ENCODE measurements at regions not wholly inside any gene's neighbourhood (a gene's known extent, or its start where the extent isn't known, plus 50 kb on each side); places are given as distances from the start of the nearest gene placed in this dataset.

DNA sequence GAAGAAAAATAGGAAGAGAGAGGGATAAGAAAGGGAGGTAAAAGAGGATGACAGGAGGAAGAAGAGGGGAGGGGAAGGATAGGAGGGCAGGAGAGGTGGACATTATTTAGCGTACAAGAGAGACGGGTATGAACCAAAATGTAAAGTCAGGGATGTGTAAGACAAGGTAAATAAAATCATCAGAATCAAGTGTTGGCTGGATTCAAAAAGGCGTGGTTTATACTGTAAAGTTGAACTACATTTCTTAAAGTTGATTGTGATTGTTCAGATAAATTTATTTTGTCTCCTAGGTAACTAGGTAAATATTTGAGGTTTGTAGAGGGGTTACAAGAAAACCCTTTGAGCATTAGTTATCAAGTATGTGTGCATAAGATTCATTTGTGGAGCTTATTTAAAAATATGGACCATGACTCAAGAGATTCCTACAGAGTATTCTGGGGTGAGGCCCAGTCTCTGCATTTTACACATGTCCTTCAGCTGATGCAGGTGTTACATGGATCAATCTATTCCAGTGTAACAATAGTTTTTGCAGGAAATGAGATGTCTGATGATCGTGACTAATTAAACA, 512.1 kb upstream of the MBL2 start:
- Histone ChIP-seq H3K9ac (ENCODE audit: low read depth, low read length) (no peak overlapping the region), H3K4me1 (ENCODE audit: insufficient read depth, low read length) (no peaks in the 10 kb centered on the region), H4K20me1 (ENCODE audit: insufficient read depth, low read length) (no peaks in the 10 kb centered on the region), H3K27ac (ENCODE audit: low read length) (no peak overlapping the region), H2AFZ (ENCODE audit: low read depth, low read length) (no peak overlapping the region), H3K36me3 (ENCODE audit: insufficient read depth, low read length) (no peaks in the 10 kb centered on the region), H3K4me2 (ENCODE audit: insufficient read depth, low read length) (no peak overlapping the region), H3K79me2 (ENCODE audit: insufficient read depth, low read length) (no peaks in the 10 kb centered on the region), H3K4me3 (ENCODE audit: low read depth in 1 of 2, low read length in 2 of 2) (no peak overlapping the region), H3K9me3 (ENCODE audit: insufficient read depth, low read length, severe bottlenecking) (no peaks in the 10 kb centered on the region), H3K27me3 (ENCODE audit: insufficient read depth, low read length, poor library complexity) (no peaks in the 10 kb centered on the region)
- DNase-seq: no peak
- no peak for ATAC-seq (ENCODE audit: insufficient read depth, low read depth)
- TF ChIP-seq, protein P1, sequence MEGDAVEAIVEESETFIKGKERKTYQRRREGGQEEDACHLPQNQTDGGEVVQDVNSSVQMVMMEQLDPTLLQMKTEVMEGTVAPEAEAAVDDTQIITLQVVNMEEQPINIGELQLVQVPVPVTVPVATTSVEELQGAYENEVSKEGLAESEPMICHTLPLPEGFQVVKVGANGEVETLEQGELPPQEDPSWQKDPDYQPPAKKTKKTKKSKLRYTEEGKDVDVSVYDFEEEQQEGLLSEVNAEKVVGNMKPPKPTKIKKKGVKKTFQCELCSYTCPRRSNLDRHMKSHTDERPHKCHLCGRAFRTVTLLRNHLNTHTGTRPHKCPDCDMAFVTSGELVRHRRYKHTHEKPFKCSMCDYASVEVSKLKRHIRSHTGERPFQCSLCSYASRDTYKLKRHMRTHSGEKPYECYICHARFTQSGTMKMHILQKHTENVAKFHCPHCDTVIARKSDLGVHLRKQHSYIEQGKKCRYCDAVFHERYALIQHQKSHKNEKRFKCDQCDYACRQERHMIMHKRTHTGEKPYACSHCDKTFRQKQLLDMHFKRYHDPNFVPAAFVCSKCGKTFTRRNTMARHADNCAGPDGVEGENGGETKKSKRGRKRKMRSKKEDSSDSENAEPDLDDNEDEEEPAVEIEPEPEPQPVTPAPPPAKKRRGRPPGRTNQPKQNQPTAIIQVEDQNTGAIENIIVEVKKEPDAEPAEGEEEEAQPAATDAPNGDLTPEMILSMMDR (IDR thresholded peaks at IDR 0.05; ENCODE audit: borderline replicate concordance, extremely low read depth, low read length, poor library complexity, severe bottlenecking): no peak
- TF ChIP-seq EZH2 (IDR thresholded peaks at IDR 0.05; ENCODE audit: borderline replicate concordance, low read depth, low read length, severe bottlenecking): no peak

- H2AFZ ChIP-seq (ENCODE audit: low read depth, low read length): no peak overlapping the region
- DNase-seq (no peak), ATAC-seq (ENCODE audit: insufficient read depth, low read depth) (no peak)
- no peaks in the 10 kb centered on the region for H3K36me3 ChIP-seq (ENCODE audit: insufficient read depth, low read length)
- H4K20me1 ChIP-seq (ENCODE audit: insufficient read depth, low read length): no peaks in the 10 kb centered on the region
- no peak overlapping the region for H3K27ac ChIP-seq (ENCODE audit: low read length)
- H3K9me3 ChIP-seq (ENCODE audit: insufficient read depth, low read length, severe bottlenecking): no peaks in the 10 kb centered on the region
- no peaks in the 10 kb centered on the region for H3K79me2 ChIP-seq (ENCODE audit: insufficient read depth, low read length)
- H3K4me1 ChIP-seq (ENCODE audit: insufficient read depth, low read length): no peaks in the 10 kb centered on the region
- no peaks in the 10 kb centered on the region for H3K27me3 ChIP-seq (ENCODE audit: insufficient read depth, low read length, poor library complexity)
- H3K4me3 ChIP-seq (ENCODE audit: low read depth in 1 of 2, low read length in 2 of 2): no peak overlapping the region
- no peak overlapping the region for H3K4me2 ChIP-seq (ENCODE audit: insufficient read depth, low read length)
- no peak for TF ChIP-seq EZH2 (IDR thresholded peaks at IDR 0.05; ENCODE audit: borderline replicate concordance, low read depth, low read length, severe bottlenecking)
- TF ChIP-seq, protein P1 (IDR thresholded peaks at IDR 0.05; ENCODE audit: borderline replicate concordance, extremely low read depth, low read length, poor library complexity, severe bottlenecking): no peak
- no peak overlapping the region for H3K9ac ChIP-seq (ENCODE audit: low read depth, low read length)
These were observed 504.2 kb upstream of the MBL2 start for GRCh38 chr10:53276797-53277196.

DNA sequence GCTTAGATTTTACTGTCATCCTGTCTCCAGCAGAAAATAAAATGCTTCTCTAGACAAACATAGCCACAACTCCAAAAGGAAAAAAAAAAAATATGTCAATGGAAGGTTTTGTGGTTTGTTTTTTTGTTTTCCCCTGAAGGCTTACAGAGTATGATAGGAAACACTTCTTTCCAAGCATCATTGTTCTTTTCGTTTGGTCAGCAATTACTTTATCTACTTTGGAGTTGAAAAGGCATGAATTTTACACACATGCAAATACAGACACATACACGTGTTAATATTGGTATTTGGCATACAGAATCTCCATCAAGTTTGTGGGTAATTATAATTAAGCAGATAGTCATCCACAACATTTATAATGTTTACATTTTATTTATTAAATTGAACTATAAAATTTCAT, 496.9 kb upstream of the MBL2 start:
- no peak overlapping the region for H2AFZ ChIP-seq (ENCODE audit: low read depth, low read length)
- no peak overlapping the region for H3K27ac ChIP-seq (ENCODE audit: low read length)
- TF ChIP-seq EZH2 (IDR thresholded peaks at IDR 0.05; ENCODE audit: borderline replicate concordance, low read depth, low read length, severe bottlenecking): no peak
- TF ChIP-seq, protein P1 (IDR thresholded peaks at IDR 0.05; ENCODE audit: borderline replicate concordance, extremely low read depth, low read length, poor library complexity, severe bottlenecking): no peak
- no peaks in the 10 kb centered on the region for H4K20me1 ChIP-seq (ENCODE audit: insufficient read depth, low read length)
- no peaks in the 10 kb centered on the region for H3K4me1 ChIP-seq (ENCODE audit: insufficient read depth, low read length)
- DNase-seq (no peak), ATAC-seq (ENCODE audit: insufficient read depth, low read depth) (no peak)
- H3K4me3 ChIP-seq (ENCODE audit: low read depth in 1 of 2, low read length in 2 of 2): no peak overlapping the region
- H3K4me2 ChIP-seq (ENCODE audit: insufficient read depth, low read length): no peak overlapping the region
- no peaks in the 10 kb centered on the region for H3K27me3 ChIP-seq (ENCODE audit: insufficient read depth, low read length, poor library complexity)
- H3K36me3 ChIP-seq (ENCODE audit: insufficient read depth, low read length): no peaks in the 10 kb centered on the region
- no peaks in the 10 kb centered on the region for H3K79me2 ChIP-seq (ENCODE audit: insufficient read depth, low read length)
- no peaks in the 10 kb centered on the region for H3K9me3 ChIP-seq (ENCODE audit: insufficient read depth, low read length, severe bottlenecking)
- H3K9ac ChIP-seq (ENCODE audit: low read depth, low read length): no peak overlapping the region

GRCh38 chr10:53260213-53260612, 487.6 kb upstream of the MBL2 start:
- H3K9me3 ChIP-seq (ENCODE audit: insufficient read depth, low read length, severe bottlenecking): no peaks in the 10 kb centered on the region
- TF ChIP-seq EZH2 (IDR thresholded peaks at IDR 0.05; ENCODE audit: borderline replicate concordance, low read depth, low read length, severe bottlenecking): no peak
- TF ChIP-seq, protein P1 (IDR thresholded peaks at IDR 0.05; ENCODE audit: borderline replicate concordance, extremely low read depth, low read length, poor library complexity, severe bottlenecking): no peak
- no peak overlapping the region for H3K4me2 ChIP-seq (ENCODE audit: insufficient read depth, low read length)
- H2AFZ ChIP-seq (ENCODE audit: low read depth, low read length): no peak overlapping the region
- H3K36me3 ChIP-seq (ENCODE audit: insufficient read depth, low read length): no peaks in the 10 kb centered on the region
- H3K27me3 ChIP-seq (ENCODE audit: insufficient read depth, low read length, poor library complexity): no peaks in the 10 kb centered on the region
- no peaks in the 10 kb centered on the region for H4K20me1 ChIP-seq (ENCODE audit: insufficient read depth, low read length)
- DNase-seq (no peak), ATAC-seq (ENCODE audit: insufficient read depth, low read depth) (no peak)
- no peak overlapping the region for H3K9ac ChIP-seq (ENCODE audit: low read depth, low read length)
- no peaks in the 10 kb centered on the region for H3K79me2 ChIP-seq (ENCODE audit: insufficient read depth, low read length)
- H3K27ac ChIP-seq (ENCODE audit: low read length): no peak overlapping the region
- H3K4me1 ChIP-seq (ENCODE audit: insufficient read depth, low read length): no peaks in the 10 kb centered on the region
- no peak overlapping the region for H3K4me3 ChIP-seq (ENCODE audit: low read depth in 1 of 2, low read length in 2 of 2)
